ENCODE measurements at regions not wholly inside any gene's neighbourhood (a gene's known extent, or its start where the extent isn't known, plus 50 kb on each side); places are given as distances from the start of the nearest gene placed in this dataset.

DNA sequence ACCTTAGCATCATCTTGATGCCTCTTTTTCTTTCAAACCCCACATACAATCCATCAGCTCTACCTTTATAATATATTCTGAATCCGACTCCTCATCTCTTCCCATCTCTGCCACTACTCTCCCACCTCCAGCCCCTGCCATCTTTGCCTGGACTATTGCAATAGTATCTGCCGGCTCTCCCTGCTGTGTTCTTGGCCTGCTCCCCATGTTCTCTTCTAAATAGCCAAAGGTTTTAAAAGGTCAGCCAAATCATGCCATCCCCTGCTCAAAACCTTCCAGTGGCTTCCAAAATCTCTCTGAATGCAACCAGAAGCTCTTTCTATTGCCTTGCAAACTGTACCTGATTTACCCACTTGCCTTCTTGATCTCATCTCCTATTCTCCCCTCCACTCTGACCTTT lies 266.0 kb downstream of the PTTG2 start:
- no peaks in the 10 kb centered on the region for H3K27me3 ChIP-seq
- TF ChIP-seq, protein P1, sequence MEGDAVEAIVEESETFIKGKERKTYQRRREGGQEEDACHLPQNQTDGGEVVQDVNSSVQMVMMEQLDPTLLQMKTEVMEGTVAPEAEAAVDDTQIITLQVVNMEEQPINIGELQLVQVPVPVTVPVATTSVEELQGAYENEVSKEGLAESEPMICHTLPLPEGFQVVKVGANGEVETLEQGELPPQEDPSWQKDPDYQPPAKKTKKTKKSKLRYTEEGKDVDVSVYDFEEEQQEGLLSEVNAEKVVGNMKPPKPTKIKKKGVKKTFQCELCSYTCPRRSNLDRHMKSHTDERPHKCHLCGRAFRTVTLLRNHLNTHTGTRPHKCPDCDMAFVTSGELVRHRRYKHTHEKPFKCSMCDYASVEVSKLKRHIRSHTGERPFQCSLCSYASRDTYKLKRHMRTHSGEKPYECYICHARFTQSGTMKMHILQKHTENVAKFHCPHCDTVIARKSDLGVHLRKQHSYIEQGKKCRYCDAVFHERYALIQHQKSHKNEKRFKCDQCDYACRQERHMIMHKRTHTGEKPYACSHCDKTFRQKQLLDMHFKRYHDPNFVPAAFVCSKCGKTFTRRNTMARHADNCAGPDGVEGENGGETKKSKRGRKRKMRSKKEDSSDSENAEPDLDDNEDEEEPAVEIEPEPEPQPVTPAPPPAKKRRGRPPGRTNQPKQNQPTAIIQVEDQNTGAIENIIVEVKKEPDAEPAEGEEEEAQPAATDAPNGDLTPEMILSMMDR (IDR thresholded peaks at IDR 0.05), result no peak
- no peaks in the 10 kb centered on the region for H3K9me3 ChIP-seq
- peaks cover 15% of the 10 kb centered on the region for H3K4me1 ChIP-seq
- no peak overlapping the region for H3K9ac ChIP-seq (ENCODE audit: low read depth in 2 of 2, low read length in 2 of 2)
- H3K4me3 ChIP-seq, result no peak overlapping the region
- H3K36me3 ChIP-seq, result no peaks in the 10 kb centered on the region
- no peak overlapping the region for H3K27ac ChIP-seq
- intact Hi-C loops (cut with DNase I), result no loop called here
- no peak for DNase-seq

DNA sequence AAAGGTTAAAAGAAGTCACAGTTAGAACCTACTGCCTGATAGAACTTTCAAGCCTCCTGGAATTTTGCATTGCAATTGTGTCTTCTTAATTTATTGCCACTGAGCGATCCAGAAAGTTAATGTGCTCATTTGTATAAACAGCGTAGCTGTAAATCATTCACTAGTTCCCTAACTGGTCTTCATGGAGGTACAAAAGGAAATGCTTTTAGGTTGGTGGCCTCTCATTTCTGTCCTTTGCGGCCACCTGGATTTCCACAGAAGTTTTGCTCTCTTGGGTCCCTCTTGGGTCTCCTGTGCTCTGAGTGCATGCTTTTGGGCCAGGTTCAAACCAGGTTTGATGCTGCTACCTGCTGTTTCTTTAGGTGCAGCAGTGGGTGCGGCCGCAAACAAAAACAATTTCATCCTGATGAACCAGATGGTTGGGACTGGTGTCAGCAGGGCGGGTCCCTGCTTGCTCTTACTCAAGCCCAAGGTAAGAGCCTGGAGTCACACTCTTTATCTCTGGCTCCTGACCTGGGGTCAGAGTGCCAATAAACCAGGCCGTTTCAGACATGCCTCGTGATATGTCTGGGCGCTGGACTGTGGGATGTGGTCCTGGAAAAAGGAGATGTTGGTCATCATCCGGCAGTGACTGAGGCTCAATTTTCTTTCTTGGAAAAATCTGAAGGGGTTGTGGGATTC lies 270.1 kb downstream of the PTTG2 start:
- Histone ChIP-seq H3K27ac (peak overlapping the region; percentile 90), H3K27me3 (no peaks in the 10 kb centered on the region), H3K9me3 (no peaks in the 10 kb centered on the region), H3K4me3 (no peak overlapping the region), H3K9ac (ENCODE audit: low read depth in 2 of 2, low read length in 2 of 2) (peak overlapping the region in 1 of 2 donors; percentile 60), H3K4me1 (peaks cover 4% of the 10 kb centered on the region), H3K36me3 (no peaks in the 10 kb centered on the region)
- intact Hi-C loops (cut with DNase I), result no loop called here
- peak; percentile 87 for DNase-seq
- TF ChIP-seq, protein P1 (IDR thresholded peaks at IDR 0.05), result no peak

DNA sequence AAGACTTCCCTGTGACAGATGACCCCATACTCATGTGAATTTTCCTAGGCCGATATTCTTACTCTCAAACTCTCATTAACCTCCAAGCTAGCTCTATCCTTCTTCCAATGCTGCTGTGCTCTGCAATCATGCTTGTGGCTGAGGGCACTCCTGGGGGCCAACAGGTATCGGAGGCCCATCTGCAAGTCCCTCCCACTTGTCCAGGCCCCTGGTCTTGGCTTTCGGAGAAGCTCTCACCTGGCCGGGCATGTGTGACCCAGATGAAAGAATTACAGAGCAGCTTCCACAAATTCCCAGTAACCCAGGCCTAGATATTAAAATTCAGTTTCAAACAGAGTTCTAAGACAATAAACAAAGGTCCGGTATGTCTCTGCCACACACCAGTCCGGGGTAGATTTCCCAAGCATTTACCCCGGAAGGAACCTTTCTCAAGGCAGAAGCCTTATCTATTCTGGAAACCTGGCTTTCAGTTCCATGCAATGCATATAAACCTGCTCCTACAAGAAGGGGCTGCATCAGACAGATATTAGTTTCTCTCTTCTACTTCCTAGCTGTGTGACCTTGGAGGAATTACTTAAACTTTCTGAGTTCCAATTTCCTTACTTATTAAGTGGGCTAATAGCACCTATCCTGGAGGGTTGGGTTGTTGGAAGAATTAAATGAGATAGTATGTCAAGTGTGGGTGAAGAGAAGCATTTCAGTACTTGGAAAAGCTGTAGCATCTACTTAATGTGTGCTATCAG lies 270.8 kb downstream of the PTTG2 start:
- H3K36me3 ChIP-seq, result no peaks in the 10 kb centered on the region
- peak overlapping the region; percentile 90 for H3K27ac ChIP-seq
- no peaks in the 10 kb centered on the region for H3K27me3 ChIP-seq
- H3K9ac ChIP-seq (ENCODE audit: low read depth in 2 of 2, low read length in 2 of 2), result peak overlapping the region; percentile 41 to 60
- no peaks in the 10 kb centered on the region for H3K9me3 ChIP-seq
- DNase-seq, result no peak
- TF ChIP-seq, protein P1 (IDR thresholded peaks at IDR 0.05), result no peak
- no peak overlapping the region for H3K4me3 ChIP-seq
- intact Hi-C loops (cut with DNase I), result no loop called here
- peaks cover 4% of the 10 kb centered on the region for H3K4me1 ChIP-seq

DNA sequence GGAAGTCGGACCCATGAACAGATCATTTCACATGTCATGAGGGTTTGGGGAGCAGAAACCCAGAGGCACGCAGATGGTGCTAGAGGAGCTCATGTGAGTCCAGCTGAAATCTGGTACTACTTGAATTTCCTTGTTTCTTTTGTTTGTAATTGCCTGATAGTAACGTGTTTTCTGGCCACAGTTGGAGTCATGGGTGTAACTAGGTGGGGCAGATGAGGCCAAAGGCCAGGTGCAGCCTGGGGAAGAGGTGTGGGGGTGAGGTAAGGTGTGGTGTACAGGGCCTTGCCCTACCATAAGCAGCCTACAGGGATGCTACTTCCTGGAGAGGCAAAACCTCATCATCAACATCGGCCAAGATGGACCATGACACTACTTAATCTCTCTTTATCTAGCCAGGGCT lies 271.4 kb downstream of the PTTG2 start:
- Histone ChIP-seq H3K27ac (peak overlapping the region; percentile 90), H3K4me1 (peaks cover 4% of the 10 kb centered on the region), H3K9ac (ENCODE audit: low read depth in 2 of 2, low read length in 2 of 2) (peak overlapping the region in 1 of 2 donors; percentile 60), H3K4me3 (no peak overlapping the region), H3K27me3 (no peaks in the 10 kb centered on the region), H3K9me3 (no peaks in the 10 kb centered on the region), H3K36me3 (no peaks in the 10 kb centered on the region)
- peak; percentile 88 for DNase-seq
- TF ChIP-seq, protein P1 (IDR thresholded peaks at IDR 0.05), result peak; percentile 42
- intact Hi-C loops (cut with DNase I), result no loop called here

DNA sequence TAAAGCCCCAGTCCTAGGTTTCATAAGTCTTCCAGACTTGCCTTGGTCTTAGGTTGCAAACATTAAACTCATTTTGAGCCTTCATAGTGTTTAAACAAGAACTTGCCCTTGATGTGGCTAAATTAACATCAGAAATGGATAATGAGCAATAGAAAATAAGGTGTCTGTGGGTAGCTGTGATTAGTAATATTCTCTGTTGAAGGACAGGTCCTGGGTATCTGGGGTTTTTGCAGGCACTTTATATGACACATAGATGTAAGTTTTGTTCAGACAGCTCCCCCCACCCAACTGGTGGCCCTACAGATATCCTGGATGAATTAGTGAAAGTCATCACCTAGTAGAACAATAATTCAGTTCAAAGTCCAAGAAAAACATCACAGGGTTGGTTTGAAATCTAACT lies 272.5 kb downstream of the PTTG2 start:
- Histone ChIP-seq H3K4me3 (no peak overlapping the region), H3K4me1 (peaks cover 4% of the 10 kb centered on the region), H3K9ac (ENCODE audit: low read depth in 2 of 2, low read length in 2 of 2) (no peak overlapping the region), H3K27me3 (no peaks in the 10 kb centered on the region), H3K36me3 (no peaks in the 10 kb centered on the region), H3K9me3 (no peaks in the 10 kb centered on the region), H3K27ac (peak overlapping the region; percentile 90)
- TF ChIP-seq, protein P1 (IDR thresholded peaks at IDR 0.05), result no peak
- intact Hi-C loops (cut with DNase I), result no loop called here
- DNase-seq, result no peak

Measured in colonic mucosa (tissue), 4 donors.